ENCODE measurements at regions not wholly inside any gene's neighbourhood (a gene's known extent, or its start where the extent isn't known, plus 50 kb on each side); places are given as distances from the start of the nearest gene placed in this dataset.
A peak's percentile ranks its signal among the peaks of the same experiment; 100 is the strongest.
"Not testable (repeated sequence)": the region's sequence is repeated elsewhere in the genome, so short reads cannot be mapped to it uniquely, and the experiment has no call there.

- not testable (repeated sequence) for H3K79me2 ChIP-seq; H3K9me3 ChIP-seq (ENCODE audit: low read depth); H3K36me3 ChIP-seq (replicated peaks; ENCODE audit: insufficient read depth, low read depth); H2AFZ ChIP-seq; H3K4me3 ChIP-seq; H3K9me2 ChIP-seq (replicated peaks; ENCODE audit: insufficient read depth); H3K4me1 ChIP-seq (ENCODE audit: insufficient read depth); H4K20me1 ChIP-seq (ENCODE audit: insufficient read depth, poor library complexity, severe bottlenecking); H3K27me3 ChIP-seq; H3K27ac ChIP-seq; DNase-seq (ENCODE audit: low spot score)
- WGBS (ENCODE audit: low lambda C conversion rate, missing lambda C conversion rate) = 38% methylated on average over 6 of the region's 6 CpGs
- H3K4me2 ChIP-seq = peak overlapping the region; percentile 46
Observed at GRCh38 chr7:32816409-32816948, 75.1 kb downstream of the KBTBD2 start.

DNA sequence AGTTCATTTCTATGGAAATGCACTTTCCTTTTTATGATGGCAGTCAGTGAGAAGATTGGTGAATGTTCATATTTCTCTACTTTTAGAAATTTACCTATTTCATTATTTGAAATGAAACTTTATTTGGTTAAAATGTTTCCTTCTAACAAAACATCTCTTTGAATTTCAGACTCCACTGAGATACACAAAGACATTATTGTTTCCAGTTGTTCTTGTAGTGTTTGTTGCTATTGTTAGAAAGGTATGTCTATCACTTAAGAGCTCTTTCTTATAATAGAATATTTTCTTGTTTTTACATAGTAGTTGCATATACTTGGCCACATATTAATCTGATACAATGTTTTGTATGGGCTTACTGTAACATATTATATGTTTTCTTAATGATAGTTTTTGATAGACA lies 76.8 kb downstream of the KBTBD2 start:
- not testable (repeated sequence) for H2AFZ ChIP-seq; H3K27ac ChIP-seq; H3K4me1 ChIP-seq (ENCODE audit: insufficient read depth); H3K27me3 ChIP-seq; H3K79me2 ChIP-seq; H3K9me3 ChIP-seq (ENCODE audit: low read depth); H3K4me3 ChIP-seq; H3K36me3 ChIP-seq (replicated peaks; ENCODE audit: insufficient read depth, low read depth); H4K20me1 ChIP-seq (ENCODE audit: insufficient read depth, poor library complexity, severe bottlenecking); DNase-seq (ENCODE audit: low spot score); H3K9me2 ChIP-seq (replicated peaks; ENCODE audit: insufficient read depth); H3K4me2 ChIP-seq

DNA sequence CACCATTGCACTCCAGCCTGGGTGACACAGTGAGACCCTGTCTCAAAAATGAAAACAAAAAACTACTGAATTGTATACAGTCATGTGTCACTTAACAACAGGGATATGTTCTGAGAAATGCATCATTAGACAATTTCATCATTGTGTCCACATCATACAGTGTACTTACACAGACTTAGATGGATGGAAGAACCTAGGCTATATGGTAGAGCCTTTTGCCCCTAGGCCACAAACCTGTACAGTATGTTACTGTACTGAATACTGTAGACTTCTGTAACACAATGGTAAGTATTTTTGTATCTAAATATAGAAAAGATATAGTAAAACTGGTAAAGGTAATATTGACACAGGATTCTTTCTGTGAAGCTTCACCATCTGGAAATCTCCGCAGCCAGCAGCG lies 81.7 kb downstream of the KBTBD2 start:
- Histone ChIP-seq H3K4me1 (ENCODE audit: insufficient read depth) (no peaks in the 10 kb centered on the region), H3K79me2 (no peaks in the 10 kb centered on the region), H3K9me2 (replicated peaks; ENCODE audit: insufficient read depth) (no peaks in the 10 kb centered on the region), H3K27me3 (no peaks in the 10 kb centered on the region), H3K27ac (no peak overlapping the region), H3K36me3 (replicated peaks; ENCODE audit: insufficient read depth, low read depth) (no peaks in the 10 kb centered on the region), H4K20me1 (ENCODE audit: insufficient read depth, poor library complexity, severe bottlenecking) (no peaks in the 10 kb centered on the region), H3K9me3 (ENCODE audit: low read depth) (no peaks in the 10 kb centered on the region), H3K4me2 (no peak overlapping the region), H2AFZ (no peak overlapping the region), H3K4me3 (no peak overlapping the region)
- TF ChIP-seq, protein P1, sequence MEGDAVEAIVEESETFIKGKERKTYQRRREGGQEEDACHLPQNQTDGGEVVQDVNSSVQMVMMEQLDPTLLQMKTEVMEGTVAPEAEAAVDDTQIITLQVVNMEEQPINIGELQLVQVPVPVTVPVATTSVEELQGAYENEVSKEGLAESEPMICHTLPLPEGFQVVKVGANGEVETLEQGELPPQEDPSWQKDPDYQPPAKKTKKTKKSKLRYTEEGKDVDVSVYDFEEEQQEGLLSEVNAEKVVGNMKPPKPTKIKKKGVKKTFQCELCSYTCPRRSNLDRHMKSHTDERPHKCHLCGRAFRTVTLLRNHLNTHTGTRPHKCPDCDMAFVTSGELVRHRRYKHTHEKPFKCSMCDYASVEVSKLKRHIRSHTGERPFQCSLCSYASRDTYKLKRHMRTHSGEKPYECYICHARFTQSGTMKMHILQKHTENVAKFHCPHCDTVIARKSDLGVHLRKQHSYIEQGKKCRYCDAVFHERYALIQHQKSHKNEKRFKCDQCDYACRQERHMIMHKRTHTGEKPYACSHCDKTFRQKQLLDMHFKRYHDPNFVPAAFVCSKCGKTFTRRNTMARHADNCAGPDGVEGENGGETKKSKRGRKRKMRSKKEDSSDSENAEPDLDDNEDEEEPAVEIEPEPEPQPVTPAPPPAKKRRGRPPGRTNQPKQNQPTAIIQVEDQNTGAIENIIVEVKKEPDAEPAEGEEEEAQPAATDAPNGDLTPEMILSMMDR (IDR thresholded peaks at IDR 0.05; ENCODE audit: poor library complexity) = no peak
- TF ChIP-seq EZH2phosphoT487 (IDR thresholded peaks at IDR 0.05; ENCODE audit: low read depth, severe bottlenecking, unreplicated experiment) = no peak
- TF ChIP-seq EZH2 (IDR thresholded peaks at IDR 0.05; ENCODE audit: borderline replicate concordance) = no peak
- whole genome bisulfite sequencing (ENCODE audit: low lambda C conversion rate, missing lambda C conversion rate) = 95% methylated on average over 2 of the region's 2 CpGs
- no peak for DNase-seq (ENCODE audit: low spot score)

DNA sequence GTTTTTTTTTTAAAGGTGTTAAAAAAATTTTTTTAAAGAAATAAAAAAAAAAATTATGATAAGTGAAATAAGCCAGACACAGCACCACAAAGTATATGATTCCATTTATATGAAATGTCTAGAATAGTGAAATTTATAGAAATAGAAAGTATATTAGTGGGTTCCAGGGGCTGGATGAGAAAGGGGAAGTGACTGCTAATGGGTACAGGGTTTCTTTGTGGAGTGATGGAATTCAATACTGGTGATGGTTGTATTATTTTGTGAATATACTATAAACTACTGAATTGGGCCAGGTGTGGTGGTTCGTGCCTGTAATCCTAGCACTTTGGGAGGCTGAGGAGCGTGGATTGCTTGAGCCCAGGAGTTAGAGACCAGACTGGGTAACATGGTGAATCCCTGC lies 82.2 kb downstream of the KBTBD2 start:
- H4K20me1 ChIP-seq (ENCODE audit: insufficient read depth, poor library complexity, severe bottlenecking) = no peaks in the 10 kb centered on the region
- no peaks in the 10 kb centered on the region for H3K9me3 ChIP-seq (ENCODE audit: low read depth)
- no peak overlapping the region for H2AFZ ChIP-seq
- 92% methylated on average over 2 of the region's 2 CpGs for WGBS (ENCODE audit: low lambda C conversion rate, missing lambda C conversion rate)
- H3K4me1 ChIP-seq (ENCODE audit: insufficient read depth) = no peaks in the 10 kb centered on the region
- no peaks in the 10 kb centered on the region for H3K27me3 ChIP-seq
- H3K4me2 ChIP-seq = no peak overlapping the region
- no peak overlapping the region for H3K4me3 ChIP-seq
- TF ChIP-seq, protein P1 (IDR thresholded peaks at IDR 0.05; ENCODE audit: poor library complexity) = no peak
- no peak for TF ChIP-seq EZH2 (IDR thresholded peaks at IDR 0.05; ENCODE audit: borderline replicate concordance)
- no peak for TF ChIP-seq EZH2phosphoT487 (IDR thresholded peaks at IDR 0.05; ENCODE audit: low read depth, severe bottlenecking, unreplicated experiment)
- H3K9me2 ChIP-seq (replicated peaks; ENCODE audit: insufficient read depth) = no peaks in the 10 kb centered on the region
- no peaks in the 10 kb centered on the region for H3K36me3 ChIP-seq (replicated peaks; ENCODE audit: insufficient read depth, low read depth)
- DNase-seq (ENCODE audit: low spot score) = no peak
- no peaks in the 10 kb centered on the region for H3K79me2 ChIP-seq
- H3K27ac ChIP-seq = no peak overlapping the region

All from hepatocyte (in vitro differentiated cells).